GM12892 (cell line): ENCODE measurements at regions not wholly inside any gene's neighbourhood (a gene's known extent, or its start where the extent isn't known, plus 50 kb on each side); places are given as distances from the start of the nearest gene placed in this dataset.

ENCODE experiments used
- POLR2A ChIP-seq: IDR thresholded peaks from 2 replicates; pipeline ENCODE4 v1.6.1; 2011; ENCODE audit warnings: low read depth, low read length, control low read depth
- TAF1 ChIP-seq: IDR thresholded peaks from 2 replicates; pipeline ENCODE4 v1.6.1; 2011; ENCODE audit warnings: low read depth, mild to moderate bottlenecking, control low read depth, low read length, borderline replicate concordance

GRCh38 chr2:204344119-204344518 lies 201.2 kb upstream of the PARD3B start:
- TF ChIP-seq POLR2A = no peak
- no peak for TF ChIP-seq TAF1
